B cell (primary cell): ENCODE measurements at regions not wholly inside any gene's neighbourhood (a gene's known extent, or its start where the extent isn't known, plus 50 kb on each side); places are given as distances from the start of the nearest gene placed in this dataset.

Experiments used
- ATAC-seq: fragments of 200-7000 bp; cut with Tn5 transposase; one replicate; pipeline ENCODE4 v1.10.0; 2021; ENCODE audit warnings: low read depth, mild to moderate bottlenecking, moderate number of reproducible peaks, moderate library complexity
- CTCF ChIA-PET: fragments of 350-600 bp; sonication (Branson Sonifier 250); formaldehyde crosslinking; loops from one replicate; lab custom pipeline; 2021; ENCODE audit warnings: antibody characterized with exemption, inconsistent platforms; lab: Charles Lee
- POLR2A ChIA-PET: fragments of 350-600 bp; sonication (Branson Sonifier 250); formaldehyde crosslinking; loops from one replicate; lab custom pipeline; 2021; ENCODE audit warnings: antibody characterized with exemption; lab: Charles Lee
- DNase-seq: peaks from one replicate; pipeline ENCODE4 v3.0.0; 2013
- H2AFZ ChIP-seq: 2 replicates; pipeline ENCODE4 v1.6.1; 2012; ENCODE audit warnings: mild to moderate bottlenecking, low read depth, low read length; ENCODE audit not compliant: insufficient read depth, poor library complexity, severe bottlenecking
- H3K27ac ChIP-seq, 2 donors: 1 replicate in 1 of 2; 2 replicates in 1 of 2; pipeline ENCODE4 v1.5.1; 2012 to 2013; ENCODE audit warnings: low read length in 2 of 2, mild to moderate bottlenecking in 2 of 2, moderate library complexity in 1 of 2
- H3K27me3 ChIP-seq, 4 experiments: fragments of 200-600 bp in 1 of 4; sonication (generic) in 1 of 4; replicated peaks in 1 of 4; 1 replicate in 2 of 4; 2 replicates in 2 of 4; pipeline versions ENCODE4 v1.6.1 to v1.7.0; 2013 to 2016; ENCODE audit warnings: low read length in 3 of 4, mild to moderate bottlenecking in 2 of 4, mixed read lengths in 1 of 4, moderate library complexity in 1 of 4; ENCODE audit not compliant: insufficient read depth in 4 of 4, control insufficient read depth in 3 of 4; ENCODE audit errors: control extremely low read depth in 1 of 4
- H3K36me3 ChIP-seq, 2 experiments: replicated peaks in 1 of 2; 1 replicate in 1 of 2; 2 replicates in 1 of 2; pipeline versions ENCODE4 v1.6.1 to v1.7.1; 2013; ENCODE audit warnings: low read length in 1 of 2; ENCODE audit not compliant: insufficient read depth in 2 of 2, control insufficient read depth in 1 of 2; ENCODE audit errors: control extremely low read depth in 1 of 2, extremely low read depth in 1 of 2
- H3K4me1 ChIP-seq, 2 donors: fragments of 200-600 bp in 1 of 2; sonication (generic) in 1 of 2; 1 replicate in 1 of 2; 2 replicates in 1 of 2; pipeline versions ENCODE4 v1.5.1 to v1.6.1; 2013 to 2017; ENCODE audit warnings: low read length in 2 of 2; ENCODE audit not compliant: control insufficient read depth in 2 of 2, insufficient read depth in 2 of 2
- H3K4me2 ChIP-seq: replicated peaks from 2 replicates; pipeline ENCODE3; 2012; ENCODE audit warnings: mild to moderate bottlenecking, low read depth, low read length; ENCODE audit not compliant: poor library complexity, severe bottlenecking
- H3K4me3 ChIP-seq, 5 experiments: fragments of 200-600 bp in 1 of 5; sonication (generic) in 1 of 5; 1 replicate in 3 of 5; 2 replicates in 2 of 5; pipeline versions ENCODE4 v1.5.1 to v1.7.0; 2011 to 2016; ENCODE audit warnings: low read length in 4 of 5, mild to moderate bottlenecking in 4 of 5, low read depth in 2 of 5, control low read depth in 1 of 5, moderate library complexity in 1 of 5; ENCODE audit not compliant: insufficient read depth in 1 of 5; ENCODE audit errors: control extremely low read depth in 1 of 5, extremely low read depth in 1 of 5
- H3K79me2 ChIP-seq: fragments of 200-600 bp; sonication (generic); one replicate; pipeline ENCODE4 v1.6.0; 2016; ENCODE audit warnings: low read length; ENCODE audit not compliant: control insufficient read depth, insufficient read depth
- H3K9ac ChIP-seq: fragments of 200-600 bp; sonication (generic); 2 replicates; pipeline ENCODE4 v1.6.1; 2017; ENCODE audit warnings: mild to moderate bottlenecking, low read length, moderate library complexity
- H3K9me3 ChIP-seq, 3 donors: one replicate each; pipeline versions ENCODE4 v1.6.1 to v1.7.1; 2013; ENCODE audit warnings: low read length in 2 of 3; ENCODE audit not compliant: control insufficient read depth in 2 of 3, insufficient read depth in 1 of 3; ENCODE audit errors: control extremely low read depth in 1 of 3
- H4K20me1 ChIP-seq: 2 replicates; pipeline ENCODE4 v1.6.0; 2012; ENCODE audit warnings: mild to moderate bottlenecking, low read length; ENCODE audit not compliant: insufficient read depth, control insufficient read depth, poor library complexity, severe bottlenecking
- H3K27ac Mint-ChIP-seq: one replicate; pipeline ENCODE4 v1.8.0; 2021; ENCODE audit warnings: mixed read lengths
- H3K27me3 Mint-ChIP-seq: one replicate; pipeline ENCODE4 v1.8.0; 2021; ENCODE audit warnings: mixed read lengths
- H3K4me1 Mint-ChIP-seq: one replicate; pipeline ENCODE4 v1.8.0; 2021; ENCODE audit warnings: mixed read lengths
- H3K4me3 Mint-ChIP-seq: one replicate; pipeline ENCODE4 v1.8.0; 2021; ENCODE audit warnings: mixed read lengths
- H3K9me3 Mint-ChIP-seq: one replicate; pipeline ENCODE4 v1.8.0; 2022; ENCODE audit warnings: mixed read lengths; ENCODE audit not compliant: insufficient read depth
- CTCF ChIP-seq: fragments of 200-600 bp; IDR thresholded peaks from one replicate; pipeline ENCODE4 v1.8.0; 2022; ENCODE audit warnings: antibody characterized with exemption, mild to moderate bottlenecking
- EZH2 ChIP-seq: IDR thresholded peaks from 2 replicates; pipeline ENCODE4 v1.6.1; 2012; ENCODE audit warnings: borderline replicate concordance, low read depth, mild to moderate bottlenecking, moderate library complexity, low read length; ENCODE audit not compliant: insufficient read depth, poor library complexity, severe bottlenecking
- WGBS: methylation state at CpG from one replicate; pipeline ENCODE4 v1.1.5; 2013; ENCODE audit warnings: missing lambda C conversion rate; ENCODE audit not compliant: insufficient coverage; 5-methylcytosine and 5-hydroxymethylcytosine counted together
- intact Hi-C: fragments of 100-400 bp; cut with micrococcal nuclease; formaldehyde crosslinking; loops from one replicate; pipeline ENCODE4 v1.10.0; 2022

DNA sequence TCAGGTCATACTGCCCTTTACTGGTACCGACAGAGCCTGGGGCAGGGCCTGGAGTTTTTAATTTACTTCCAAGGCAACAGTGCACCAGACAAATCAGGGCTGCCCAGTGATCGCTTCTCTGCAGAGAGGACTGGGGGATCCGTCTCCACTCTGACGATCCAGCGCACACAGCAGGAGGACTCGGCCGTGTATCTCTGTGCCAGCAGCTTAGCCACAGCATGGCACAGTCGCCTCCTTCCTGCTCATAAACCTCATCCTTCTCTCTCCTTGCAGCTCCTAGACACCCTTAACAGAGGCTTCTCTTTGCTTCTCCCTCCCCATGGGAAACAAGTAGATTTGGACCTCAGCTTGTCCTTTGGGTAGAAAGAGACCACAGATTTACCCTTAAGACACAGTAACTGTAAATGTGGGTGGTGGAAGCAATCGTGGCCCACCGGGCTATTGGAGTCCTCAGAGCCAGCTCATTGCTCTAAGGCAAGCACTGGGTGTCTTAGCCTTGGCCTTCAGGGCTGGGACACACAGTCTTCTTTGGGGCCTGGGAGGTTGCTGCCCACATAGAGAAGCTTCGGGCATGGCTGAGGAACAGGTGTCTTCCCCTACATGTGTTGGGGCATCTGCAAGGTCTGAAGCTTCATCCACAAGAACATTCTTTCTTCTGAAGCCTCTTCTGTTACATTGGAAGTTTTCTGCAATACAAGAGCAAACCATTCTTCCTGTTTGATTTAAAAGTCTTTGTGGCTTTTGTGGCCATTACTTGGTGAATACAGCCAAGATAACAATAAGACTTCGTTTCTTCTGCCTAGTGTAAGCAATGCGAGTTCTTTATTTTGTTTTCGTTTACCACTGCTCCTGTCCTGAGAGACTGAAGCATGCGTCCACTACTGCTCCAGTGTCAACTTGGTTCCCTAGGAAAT lies 95.5 kb upstream of the PRSS58 start:
- WGBS: 57% methylated on average over 13 of the region's 15 CpGs
- Mint-ChIP-seq H3K9me3 (no peaks in the 10 kb centered on the region), H3K4me3 (no peak overlapping the region), H3K27ac (no peak overlapping the region), H3K4me1 (no peaks in the 10 kb centered on the region), H3K27me3 (peaks cover 23% of the 10 kb centered on the region)
- Histone ChIP-seq H4K20me1 (no peaks in the 10 kb centered on the region), H3K4me3 (no peak overlapping the region), H3K27ac (no peak overlapping the region), H3K9ac (no peak overlapping the region), H3K79me2 (no peaks in the 10 kb centered on the region), H3K4me1 (no peaks in the 10 kb centered on the region), H3K4me2 (no peak overlapping the region), H3K9me3 (no peaks in the 10 kb centered on the region), H3K27me3 (peaks cover 0 to 3% (median 0%) of the 10 kb centered on the region in 4 experiments), H3K36me3 (no peaks in the 10 kb centered on the region), H2AFZ (no peak overlapping the region)
- ChIA-PET POLR2A (no interaction called here), CTCF (interaction anchor here (1.0 kb wide), 1 partner anchor 33 kb away, joined by 3 read pairs; no protein-coding TSS in a partner anchor)
- DNase-seq (no peak), ATAC-seq (no peak)
- intact Hi-C loops: no loop called here
- TF ChIP-seq EZH2 (no peak), CTCF (no peak)

DNA sequence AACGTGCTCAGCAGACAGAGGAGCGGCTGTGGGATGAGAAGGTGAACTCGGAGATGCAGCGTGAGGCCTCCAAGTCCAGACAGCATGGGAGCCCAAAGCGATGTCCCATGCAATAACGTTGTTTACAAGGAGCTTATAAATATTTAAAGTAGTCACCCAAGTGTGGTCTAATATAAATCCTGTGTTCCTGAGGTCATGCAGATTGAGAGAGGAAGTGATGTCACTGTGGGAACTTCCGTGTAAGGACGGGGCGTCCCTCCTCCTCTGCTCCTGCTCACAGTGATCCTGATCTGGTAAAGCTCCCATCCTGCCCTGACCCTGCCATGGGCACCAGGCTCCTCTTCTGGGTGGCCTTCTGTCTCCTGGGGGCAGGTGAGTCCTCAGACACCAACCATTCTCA lies 94.7 kb upstream of the PRSS58 start:
- H3K9me3 ChIP-seq: no peaks in the 10 kb centered on the region
- H3K27ac ChIP-seq: no peak overlapping the region
- no peak overlapping the region for H3K4me3 Mint-ChIP-seq
- no peak overlapping the region for H3K9ac ChIP-seq
- no peak overlapping the region for H3K4me2 ChIP-seq
- H3K36me3 ChIP-seq: no peaks in the 10 kb centered on the region
- intact Hi-C loops: no loop called here
- no peak for DNase-seq
- H3K4me1 ChIP-seq: no peaks in the 10 kb centered on the region
- no peaks in the 10 kb centered on the region for H3K4me1 Mint-ChIP-seq
- H3K27me3 ChIP-seq: peaks cover 0 to 3% (median 0%) of the 10 kb centered on the region in 4 experiments
- H2AFZ ChIP-seq: no peak overlapping the region
- H3K27ac Mint-ChIP-seq: no peak overlapping the region
- peaks cover 23% of the 10 kb centered on the region for H3K27me3 Mint-ChIP-seq
- H3K9me3 Mint-ChIP-seq: no peaks in the 10 kb centered on the region
- ATAC-seq: no peak
- no peak for TF ChIP-seq CTCF
- TF ChIP-seq EZH2: no peak
- ChIA-PET CTCF (no interaction called here), POLR2A (no interaction called here)
- no peak overlapping the region for H3K4me3 ChIP-seq
- no peaks in the 10 kb centered on the region for H4K20me1 ChIP-seq
- WGBS: 60% methylated on average over 3 of the region's 9 CpGs
- H3K79me2 ChIP-seq: no peaks in the 10 kb centered on the region
